ENCODE measurements at regions not wholly inside any gene's neighbourhood (a gene's known extent, or its start where the extent isn't known, plus 50 kb on each side); places are given as distances from the start of the nearest gene placed in this dataset.
"Not testable (repeated sequence)": the region's sequence is repeated elsewhere in the genome, so short reads cannot be mapped to it uniquely, and the experiment has no call there.

GRCh38 chr5:169415948-169416347 lies 115.0 kb upstream of the SLIT3 start:
- ATAC-seq (no peak), DNase-seq (ENCODE audit: low spot score) (no peak)

GRCh38 chr5:169415371-169415770 lies 114.4 kb upstream of the SLIT3 start:
- no peak for DNase-seq (ENCODE audit: low spot score)
- no peak for ATAC-seq

DNA sequence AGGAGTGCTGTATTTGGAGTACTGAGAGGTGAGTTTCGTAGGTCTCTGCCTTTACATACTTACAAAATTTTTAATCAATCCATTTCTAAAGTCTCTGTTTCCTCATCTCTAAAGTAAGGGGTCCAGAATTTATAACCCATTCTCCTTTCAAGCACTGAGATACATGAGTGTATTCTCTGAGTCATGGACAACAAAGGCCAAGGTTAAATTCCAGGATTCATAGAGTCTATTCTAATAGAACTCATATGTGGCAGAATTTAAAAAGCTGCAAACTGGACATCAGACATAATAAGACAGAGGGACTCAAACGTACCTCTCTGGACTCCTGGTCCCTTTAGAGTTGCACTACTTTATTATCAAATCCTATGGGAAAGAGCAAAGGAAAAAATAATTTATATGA lies 112.5 kb upstream of the SLIT3 start:
- no peak for ATAC-seq
- no peak for DNase-seq (ENCODE audit: low spot score)

DNA sequence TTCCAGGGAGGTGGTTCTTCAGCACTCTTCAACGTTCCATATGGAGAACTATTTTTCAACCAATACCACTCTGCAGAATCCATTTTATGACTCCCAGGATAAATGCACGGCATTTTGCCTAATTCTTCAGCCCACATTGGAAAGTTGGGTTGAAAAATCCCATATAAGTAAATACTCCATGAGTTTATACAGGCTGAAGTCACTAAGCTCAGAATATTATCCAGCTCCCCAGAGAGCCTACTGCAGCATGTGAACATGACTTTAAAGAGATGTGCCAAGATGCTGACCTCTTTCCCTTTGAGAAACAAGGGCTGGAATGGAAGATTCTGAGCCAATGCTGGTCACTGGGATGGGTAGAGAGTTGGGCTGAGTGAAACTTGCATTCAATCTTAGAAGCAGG lies 111.9 kb upstream of the SLIT3 start:
- no peak for DNase-seq (ENCODE audit: low spot score)
- no peak for ATAC-seq

- ATAC-seq = no peak
These were observed 111.0 kb upstream of the SLIT3 start for GRCh38 chr5:169411786-169412430.

GRCh38 chr5:169410996-169411783 lies 110.3 kb upstream of the SLIT3 start:
- ATAC-seq = no peak

More at GRCh38 chr5:169411786-169412430, 111.0 kb upstream of the SLIT3 start:
- no peak for DNase-seq (ENCODE audit: low spot score)

DNA sequence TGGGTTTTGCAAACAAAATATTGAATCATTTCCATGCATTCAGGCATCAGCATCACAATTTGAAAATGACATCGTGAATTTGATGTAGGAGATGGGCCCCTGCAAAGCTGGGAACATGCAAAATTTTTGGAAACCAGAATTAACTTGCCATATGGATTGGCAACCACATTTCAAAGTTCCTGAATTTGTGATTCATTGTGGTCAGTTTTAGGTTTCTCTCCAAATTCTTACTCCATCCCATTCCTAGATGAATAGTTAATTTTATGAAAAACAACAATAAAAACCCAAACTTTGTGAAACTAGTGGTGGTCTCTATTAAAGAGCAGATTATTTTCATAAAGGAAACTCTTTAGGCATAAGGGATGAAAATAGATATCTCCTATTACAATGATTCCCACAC lies 107.8 kb upstream of the SLIT3 start:
- DNase-seq (ENCODE audit: low spot score) = no peak
- no peak for ATAC-seq

More at GRCh38 chr5:169410996-169411783, 110.3 kb upstream of the SLIT3 start:
- DNase-seq (ENCODE audit: low spot score) = no peak

DNA sequence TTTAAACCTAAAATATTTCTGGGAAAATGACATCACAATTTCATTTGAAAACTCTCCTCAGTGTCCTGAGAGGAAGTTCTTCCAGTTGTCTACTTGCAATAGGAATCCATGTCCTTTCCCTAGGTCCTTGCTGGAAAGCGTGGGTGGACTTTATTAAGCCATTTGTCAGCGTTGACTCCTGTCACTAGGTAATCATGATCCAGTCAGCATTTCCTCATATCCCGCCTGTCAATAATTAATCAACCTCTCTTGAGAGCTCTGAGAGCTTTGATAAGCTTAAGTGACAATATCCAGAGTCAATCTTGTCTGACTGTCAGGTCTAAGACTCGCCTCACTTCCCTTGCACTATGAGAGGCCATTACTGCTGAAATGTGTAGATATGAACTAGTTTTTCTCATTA lies 107.2 kb upstream of the SLIT3 start:
- DNase-seq (ENCODE audit: low spot score) = no peak
- no peak for ATAC-seq

GRCh38 chr5:169404223-169404622 lies 103.3 kb upstream of the SLIT3 start:
- ATAC-seq (no peak), DNase-seq (ENCODE audit: low spot score) (no peak)

DNA sequence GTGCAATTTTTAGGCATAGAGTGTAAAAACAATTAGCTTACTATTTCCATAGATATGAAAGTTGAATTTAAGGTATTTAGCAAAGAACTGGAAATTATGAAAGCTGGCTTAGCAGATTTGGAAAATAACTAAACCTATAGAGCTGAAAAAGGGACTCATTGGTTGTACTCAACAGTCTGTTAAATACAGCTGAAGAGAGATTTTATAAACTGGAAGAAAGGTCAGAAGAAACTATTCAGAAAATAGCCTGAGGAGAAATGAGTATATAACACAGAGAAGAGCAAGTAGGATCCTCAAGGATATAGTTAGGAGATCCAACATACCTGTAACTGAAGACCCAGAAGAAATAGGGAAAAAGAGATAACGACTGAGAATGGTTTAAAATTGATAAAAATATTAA lies 97.6 kb upstream of the SLIT3 start:
- no peak for ATAC-seq

GRCh38 chr5:169395136-169395535 lies 94.2 kb upstream of the SLIT3 start:
- no peak for ATAC-seq
- DNase-seq (ENCODE audit: low spot score) = no peak

More for the DNA sequence above, 97.6 kb upstream of the SLIT3 start:
- DNase-seq (ENCODE audit: low spot score) = no peak

DNA sequence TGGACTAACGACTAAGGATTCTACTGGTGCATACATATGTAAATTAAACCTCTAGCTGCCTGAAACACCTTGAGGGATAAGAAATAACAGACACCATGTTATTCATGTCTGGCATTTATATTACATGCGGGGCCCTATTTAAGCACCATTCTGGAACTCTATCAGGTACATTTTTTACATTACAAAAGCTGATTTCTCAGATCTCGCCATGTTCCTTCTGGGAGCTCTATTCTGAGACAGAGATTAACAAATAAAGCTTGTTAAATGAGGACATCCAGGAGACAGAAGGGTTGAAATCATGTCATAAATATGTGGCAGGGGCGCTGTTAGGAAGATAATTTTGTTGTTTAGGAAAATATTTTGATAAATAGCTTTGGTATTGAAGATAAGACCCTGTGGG lies 93.4 kb upstream of the SLIT3 start:
- ATAC-seq (no peak), DNase-seq (ENCODE audit: low spot score) (no peak)

GRCh38 chr5:169393907-169394306 lies 93.0 kb upstream of the SLIT3 start:
- ATAC-seq (no peak), DNase-seq (ENCODE audit: low spot score) (no peak)

DNA sequence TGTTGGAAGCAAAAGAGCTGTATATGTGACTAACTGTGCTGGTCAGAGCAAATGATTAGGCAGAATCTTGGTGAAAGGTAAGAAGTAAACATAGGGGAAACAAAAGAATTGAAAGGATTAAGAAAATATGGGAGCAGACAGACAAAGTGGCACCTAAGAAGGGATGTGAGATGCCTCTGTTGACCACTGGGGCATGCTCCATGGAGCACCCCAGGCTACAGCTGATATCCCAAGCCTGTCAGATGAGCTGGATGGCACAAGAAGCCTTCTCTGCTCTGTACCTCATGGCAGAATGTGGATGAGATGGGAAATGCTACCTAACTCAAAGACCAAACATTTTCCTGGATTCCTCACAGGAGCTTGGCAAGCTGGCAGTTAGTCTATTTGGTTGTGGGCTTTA lies 89.3 kb upstream of the SLIT3 start:
- ATAC-seq = no peak

DNA sequence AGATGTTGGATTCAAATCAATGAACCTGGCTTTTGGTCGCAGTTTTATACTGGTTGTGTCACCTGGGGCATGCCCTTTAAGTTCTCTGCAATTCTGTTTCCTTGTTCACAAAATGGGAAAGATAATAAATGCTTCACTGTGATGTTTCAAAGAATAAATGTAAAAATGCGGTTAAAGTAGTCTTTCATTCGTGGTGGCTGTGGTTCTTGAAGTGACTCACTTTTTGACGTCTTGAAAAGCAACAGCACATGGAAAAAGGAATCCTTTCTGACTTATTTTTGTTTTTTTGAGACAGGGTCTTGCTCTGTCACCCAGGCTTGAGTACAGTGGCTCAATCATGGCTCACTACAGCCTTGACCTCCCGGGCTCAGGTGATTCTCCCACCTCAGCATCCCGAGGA lies 88.4 kb upstream of the SLIT3 start:
- ATAC-seq = no peak
- DNase-seq (ENCODE audit: low spot score) = no peak

More for the DNA sequence above, 89.3 kb upstream of the SLIT3 start:
- DNase-seq (ENCODE audit: low spot score) = no peak

DNA sequence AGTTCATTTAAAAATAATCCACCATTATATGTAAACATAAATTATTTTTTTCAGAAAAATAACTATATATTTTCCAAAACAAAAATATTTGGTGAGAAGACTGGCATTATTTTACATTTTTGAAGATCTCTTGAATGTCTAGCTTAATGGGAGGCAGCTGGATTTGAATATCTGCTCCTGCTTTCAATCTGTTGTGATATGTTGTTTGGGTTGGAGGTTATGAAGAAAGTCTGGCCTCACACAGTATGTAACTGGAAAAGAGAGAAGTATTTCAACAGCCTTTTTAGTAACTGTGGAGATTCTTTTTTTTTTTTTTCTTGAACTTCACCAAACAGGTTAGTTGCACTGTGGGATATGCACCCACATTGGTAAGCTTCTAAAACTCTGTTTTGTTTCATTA lies 84.7 kb upstream of the SLIT3 start:
- no peak for ATAC-seq
- DNase-seq (ENCODE audit: low spot score) = no peak

GRCh38 chr5:169384661-169385060 lies 83.7 kb upstream of the SLIT3 start:
- no peak for ATAC-seq
- DNase-seq (ENCODE audit: low spot score) = no peak

DNA sequence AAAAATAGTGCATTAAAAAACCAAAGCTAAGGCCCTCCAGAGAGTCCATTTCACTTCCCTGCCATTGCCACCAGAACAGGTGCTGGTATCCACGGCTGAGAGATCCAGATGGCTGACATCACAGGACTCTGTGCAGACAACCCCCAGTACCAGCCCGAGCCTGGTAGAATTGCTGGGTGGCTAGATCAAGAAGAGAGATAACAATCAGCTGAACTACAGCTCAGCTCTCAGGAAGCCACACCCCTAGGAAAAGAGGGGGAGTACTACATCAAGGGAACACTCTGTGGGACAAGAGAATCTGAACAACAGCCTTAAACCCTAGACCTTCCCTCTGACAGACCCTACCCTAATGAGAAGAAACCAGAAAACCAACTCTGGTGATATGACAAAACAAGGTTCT lies 73.8 kb upstream of the SLIT3 start:
- no peak for DNase-seq (ENCODE audit: low spot score)
- no peak for ATAC-seq

DNA sequence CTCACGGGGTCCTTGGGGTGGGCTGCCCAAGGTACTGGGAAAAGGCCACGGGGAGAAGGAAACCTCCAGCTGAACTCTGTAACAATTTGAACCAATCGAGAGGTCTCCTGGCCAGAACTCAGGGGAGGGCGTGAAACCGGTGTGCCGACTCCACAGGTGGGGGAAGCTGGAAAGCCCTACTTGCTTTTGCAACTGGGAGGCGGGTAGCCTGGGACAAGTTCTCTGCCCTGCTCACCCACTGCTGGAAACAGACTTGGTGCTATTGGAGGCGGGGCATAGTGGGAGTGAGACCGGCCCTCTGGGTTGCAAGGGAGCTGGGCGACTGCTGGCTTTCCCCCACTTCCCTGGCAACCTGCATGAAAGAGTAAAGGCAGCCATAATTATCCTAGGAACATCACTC lies 73.2 kb upstream of the SLIT3 start:
- no peak for DNase-seq (ENCODE audit: low spot score)
- no peak for ATAC-seq

GRCh38 chr5:169371801-169372200 lies 70.9 kb upstream of the SLIT3 start:
- not testable (repeated sequence) for ATAC-seq; DNase-seq (ENCODE audit: low spot score)

DNA sequence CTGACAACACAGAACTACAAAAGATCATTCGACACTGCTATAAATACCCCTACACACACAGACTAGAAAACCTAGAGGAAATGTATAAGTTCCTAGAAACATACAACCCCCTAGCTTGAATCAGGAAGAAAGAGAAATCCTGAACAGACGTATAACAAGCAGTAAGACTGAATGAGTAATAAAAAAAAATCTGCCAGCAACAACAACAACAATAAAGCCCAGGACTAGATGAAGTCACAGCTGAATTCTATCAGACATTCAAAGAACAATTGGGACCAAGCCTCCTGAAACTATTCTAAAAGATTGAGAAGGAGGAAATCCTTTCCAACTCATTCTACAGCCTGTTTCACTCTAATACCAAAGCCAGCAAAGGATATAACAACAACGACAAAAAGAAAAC lies 68.2 kb upstream of the SLIT3 start:
- no peak for ATAC-seq

GRCh38 chr5:169367861-169368260 lies 66.9 kb upstream of the SLIT3 start:
- no peak for DNase-seq (ENCODE audit: low spot score)
- ATAC-seq = no peak

More for the DNA sequence above, 68.2 kb upstream of the SLIT3 start:
- DNase-seq (ENCODE audit: low spot score) = no peak

GRCh38 chr5:169357291-169357690 lies 56.4 kb upstream of the SLIT3 start:
- DNase-seq (ENCODE audit: low spot score) (no peak), ATAC-seq (no peak)
